Activated CD4-positive, alpha-beta T cell treated with anti-CD3 and anti-CD28 coated beads, Interleukin-2, Interleukin-6, amounts not matched to agents 100 ng/mL and 50 ng/mL, durations not matched to agents 16 hours and 8 hours (primary cell): ENCODE measurements at regions not wholly inside any gene's neighbourhood (a gene's known extent, or its start where the extent isn't known, plus 50 kb on each side); places are given as distances from the start of the nearest gene placed in this dataset.
"Not testable (repeated sequence)": the region's sequence is repeated elsewhere in the genome, so short reads cannot be mapped to it uniquely, and the experiment has no call there.

Experiments
- DNase-seq: peaks from one replicate; pipeline ENCODE4 v3.0.0-alpha.2; 2020

- not testable (repeated sequence) for DNase-seq
These were observed 85.1 kb upstream of the MAP4 start for GRCh38 chr3:48101301-48101650.

GRCh38 chr3:48092270-48092669 is 76.1 kb upstream of the MAP4 start:
- no peak for DNase-seq

- DNase-seq, result no peak
These were observed 74.1 kb upstream of the MAP4 start for GRCh38 chr3:48090166-48090939.

GRCh38 chr3:48088749-48089466 is 72.7 kb upstream of the MAP4 start:
- peak; percentile 97 for DNase-seq

GRCh38 chr3:48088056-48088748 is 72.0 kb upstream of the MAP4 start:
- DNase-seq, result peak; percentile 12

- DNase-seq, result no peak
These were observed 70.5 kb upstream of the MAP4 start for GRCh38 chr3:48086705-48087104.

GRCh38 chr3:48084929-48085328 is 68.7 kb upstream of the MAP4 start:
- peak; percentile 42 for DNase-seq

- no peak for DNase-seq
These were observed 68.0 kb upstream of the MAP4 start for GRCh38 chr3:48084170-48084569.

- no peak for DNase-seq
These were observed 66.5 kb upstream of the MAP4 start for GRCh38 chr3:48082580-48083184.

GRCh38 chr3:48077815-48078214 is 61.6 kb upstream of the MAP4 start:
- DNase-seq, result no peak

- DNase-seq, result no peak
These were observed 53.8 kb upstream of the MAP4 start for GRCh38 chr3:48070030-48070429.

GRCh38 chr3:48069339-48069738 is 53.1 kb upstream of the MAP4 start:
- DNase-seq, result no peak

GRCh38 chr3:48068886-48069285 is 52.7 kb upstream of the MAP4 start:
- DNase-seq, result no peak

GRCh38 chr3:48068320-48068719 is 52.1 kb upstream of the MAP4 start:
- DNase-seq, result not testable (repeated sequence)

GRCh38 chr3:48067271-48067670 is 51.1 kb upstream of the MAP4 start:
- no peak for DNase-seq
